ENCODE measurements at regions not wholly inside any gene's neighbourhood (a gene's known extent, or its start where the extent isn't known, plus 50 kb on each side); places are given as distances from the start of the nearest gene placed in this dataset.

DNA sequence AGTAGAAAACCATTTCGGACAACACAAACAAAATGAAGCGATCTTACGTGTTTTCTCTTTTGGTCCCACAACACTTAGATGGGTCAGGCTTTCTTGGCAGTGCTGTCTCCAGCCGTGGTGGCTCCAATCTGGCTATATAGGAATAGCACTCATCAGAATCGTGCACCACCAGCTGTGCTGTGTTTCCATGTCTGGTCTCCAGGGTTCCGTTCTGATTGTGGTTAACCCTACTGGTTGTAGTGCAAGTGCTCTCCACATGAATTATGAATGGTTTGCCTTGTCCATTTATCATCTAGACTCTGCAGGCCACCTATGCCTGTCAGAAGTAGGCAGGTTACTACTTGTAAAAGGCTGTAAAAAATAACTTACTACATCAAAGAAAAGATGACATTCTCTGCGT lies 536.3 kb downstream of the IQCM start (continued):
- TF ChIP-seq, protein P1, sequence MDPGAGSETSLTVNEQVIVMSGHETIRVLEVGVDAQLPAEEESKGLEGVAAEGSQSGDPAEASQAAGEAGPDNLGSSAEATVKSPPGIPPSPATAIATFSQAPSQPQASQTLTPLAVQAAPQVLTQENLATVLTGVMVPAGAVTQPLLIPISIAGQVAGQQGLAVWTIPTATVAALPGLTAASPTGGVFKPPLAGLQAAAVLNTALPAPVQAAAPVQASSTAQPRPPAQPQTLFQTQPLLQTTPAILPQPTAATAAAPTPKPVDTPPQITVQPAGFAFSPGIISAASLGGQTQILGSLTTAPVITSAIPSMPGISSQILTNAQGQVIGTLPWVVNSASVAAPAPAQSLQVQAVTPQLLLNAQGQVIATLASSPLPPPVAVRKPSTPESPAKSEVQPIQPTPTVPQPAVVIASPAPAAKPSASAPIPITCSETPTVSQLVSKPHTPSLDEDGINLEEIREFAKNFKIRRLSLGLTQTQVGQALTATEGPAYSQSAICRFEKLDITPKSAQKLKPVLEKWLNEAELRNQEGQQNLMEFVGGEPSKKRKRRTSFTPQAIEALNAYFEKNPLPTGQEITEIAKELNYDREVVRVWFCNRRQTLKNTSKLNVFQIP (CRISPR knock-in tag; IDR thresholded peaks at IDR 0.05; ENCODE audit: borderline replicate concordance, low read depth) = no peak

DNA sequence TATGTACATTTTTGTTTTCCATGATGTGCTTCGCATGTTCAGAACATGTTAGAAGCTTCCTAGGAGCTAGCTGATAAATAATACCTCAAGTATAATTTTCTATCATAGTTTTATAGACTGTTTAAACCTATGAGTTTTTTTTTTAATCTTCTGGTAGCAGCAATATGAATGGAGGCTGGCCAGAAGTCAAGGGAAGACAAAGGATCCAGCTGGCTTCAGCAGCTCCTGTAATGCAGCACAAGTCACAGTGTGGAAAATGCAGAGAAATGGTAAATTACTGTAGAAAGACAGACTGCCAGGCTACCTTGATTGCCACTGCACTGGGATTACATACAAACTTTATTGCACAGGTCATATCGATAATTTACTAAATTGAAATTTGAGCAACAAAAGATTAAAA lies 537.9 kb downstream of the IQCM start:
- ATAC-seq = no peak
- TF ChIP-seq ZFP3 (CRISPR knock-in tag; IDR thresholded peaks at IDR 0.05) (no peak), SNAI2 (CRISPR knock-in tag; IDR thresholded peaks at IDR 0.05) (no peak), ISL1 (CRISPR knock-in tag; IDR thresholded peaks at IDR 0.05) (no peak), TCF4 (CRISPR knock-in tag; IDR thresholded peaks at IDR 0.05; ENCODE audit: borderline replicate concordance) (no peak)
- TF ChIP-seq, protein P2, sequence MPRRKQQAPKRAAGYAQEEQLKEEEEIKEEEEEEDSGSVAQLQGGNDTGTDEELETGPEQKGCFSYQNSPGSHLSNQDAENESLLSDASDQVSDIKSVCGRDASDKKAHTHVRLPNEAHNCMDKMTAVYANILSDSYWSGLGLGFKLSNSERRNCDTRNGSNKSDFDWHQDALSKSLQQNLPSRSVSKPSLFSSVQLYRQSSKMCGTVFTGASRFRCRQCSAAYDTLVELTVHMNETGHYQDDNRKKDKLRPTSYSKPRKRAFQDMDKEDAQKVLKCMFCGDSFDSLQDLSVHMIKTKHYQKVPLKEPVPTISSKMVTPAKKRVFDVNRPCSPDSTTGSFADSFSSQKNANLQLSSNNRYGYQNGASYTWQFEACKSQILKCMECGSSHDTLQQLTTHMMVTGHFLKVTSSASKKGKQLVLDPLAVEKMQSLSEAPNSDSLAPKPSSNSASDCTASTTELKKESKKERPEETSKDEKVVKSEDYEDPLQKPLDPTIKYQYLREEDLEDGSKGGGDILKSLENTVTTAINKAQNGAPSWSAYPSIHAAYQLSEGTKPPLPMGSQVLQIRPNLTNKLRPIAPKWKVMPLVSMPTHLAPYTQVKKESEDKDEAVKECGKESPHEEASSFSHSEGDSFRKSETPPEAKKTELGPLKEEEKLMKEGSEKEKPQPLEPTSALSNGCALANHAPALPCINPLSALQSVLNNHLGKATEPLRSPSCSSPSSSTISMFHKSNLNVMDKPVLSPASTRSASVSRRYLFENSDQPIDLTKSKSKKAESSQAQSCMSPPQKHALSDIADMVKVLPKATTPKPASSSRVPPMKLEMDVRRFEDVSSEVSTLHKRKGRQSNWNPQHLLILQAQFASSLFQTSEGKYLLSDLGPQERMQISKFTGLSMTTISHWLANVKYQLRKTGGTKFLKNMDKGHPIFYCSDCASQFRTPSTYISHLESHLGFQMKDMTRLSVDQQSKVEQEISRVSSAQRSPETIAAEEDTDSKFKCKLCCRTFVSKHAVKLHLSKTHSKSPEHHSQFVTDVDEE (CRISPR knock-in tag; IDR thresholded peaks at IDR 0.05) = no peak
- TF ChIP-seq, protein P3, sequence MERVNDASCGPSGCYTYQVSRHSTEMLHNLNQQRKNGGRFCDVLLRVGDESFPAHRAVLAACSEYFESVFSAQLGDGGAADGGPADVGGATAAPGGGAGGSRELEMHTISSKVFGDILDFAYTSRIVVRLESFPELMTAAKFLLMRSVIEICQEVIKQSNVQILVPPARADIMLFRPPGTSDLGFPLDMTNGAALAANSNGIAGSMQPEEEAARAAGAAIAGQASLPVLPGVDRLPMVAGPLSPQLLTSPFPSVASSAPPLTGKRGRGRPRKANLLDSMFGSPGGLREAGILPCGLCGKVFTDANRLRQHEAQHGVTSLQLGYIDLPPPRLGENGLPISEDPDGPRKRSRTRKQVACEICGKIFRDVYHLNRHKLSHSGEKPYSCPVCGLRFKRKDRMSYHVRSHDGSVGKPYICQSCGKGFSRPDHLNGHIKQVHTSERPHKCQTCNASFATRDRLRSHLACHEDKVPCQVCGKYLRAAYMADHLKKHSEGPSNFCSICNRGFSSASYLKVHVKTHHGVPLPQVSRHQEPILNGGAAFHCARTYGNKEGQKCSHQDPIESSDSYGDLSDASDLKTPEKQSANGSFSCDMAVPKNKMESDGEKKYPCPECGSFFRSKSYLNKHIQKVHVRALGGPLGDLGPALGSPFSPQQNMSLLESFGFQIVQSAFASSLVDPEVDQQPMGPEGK (CRISPR knock-in tag; IDR thresholded peaks at IDR 0.05; ENCODE audit: borderline replicate concordance) = no peak
- TF ChIP-seq, protein P1 (CRISPR knock-in tag; IDR thresholded peaks at IDR 0.05; ENCODE audit: borderline replicate concordance, low read depth) = no peak

DNA sequence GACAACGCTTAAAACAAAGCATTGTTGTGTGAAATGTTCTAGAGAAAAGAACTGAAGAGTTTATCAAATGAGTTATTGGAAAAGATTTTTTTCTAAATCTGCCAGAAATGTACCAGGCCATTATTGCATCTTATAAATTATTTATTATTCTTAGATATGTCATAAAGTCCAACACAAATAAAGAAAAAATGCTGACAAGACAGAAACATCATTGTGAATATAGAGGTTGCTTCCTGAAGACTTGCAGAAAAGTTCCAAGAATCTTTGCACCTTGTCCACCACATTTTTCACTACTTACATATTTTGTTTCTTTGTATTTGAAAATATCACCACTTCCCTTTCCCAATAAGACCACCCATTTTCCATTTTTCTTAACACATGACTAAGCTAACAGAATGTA lies 545.8 kb downstream of the IQCM start:
- no peak for TF ChIP-seq OSR1 (CRISPR knock-in tag; IDR thresholded peaks at IDR 0.05)
- TF ChIP-seq, protein P4, sequence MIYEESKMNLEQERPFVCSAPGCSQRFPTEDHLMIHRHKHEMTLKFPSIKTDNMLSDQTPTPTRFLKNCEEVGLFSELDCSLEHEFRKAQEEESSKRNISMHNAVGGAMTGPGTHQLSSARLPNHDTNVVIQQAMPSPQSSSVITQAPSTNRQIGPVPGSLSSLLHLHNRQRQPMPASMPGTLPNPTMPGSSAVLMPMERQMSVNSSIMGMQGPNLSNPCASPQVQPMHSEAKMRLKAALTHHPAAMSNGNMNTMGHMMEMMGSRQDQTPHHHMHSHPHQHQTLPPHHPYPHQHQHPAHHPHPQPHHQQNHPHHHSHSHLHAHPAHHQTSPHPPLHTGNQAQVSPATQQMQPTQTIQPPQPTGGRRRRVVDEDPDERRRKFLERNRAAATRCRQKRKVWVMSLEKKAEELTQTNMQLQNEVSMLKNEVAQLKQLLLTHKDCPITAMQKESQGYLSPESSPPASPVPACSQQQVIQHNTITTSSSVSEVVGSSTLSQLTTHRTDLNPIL (CRISPR knock-in tag; IDR thresholded peaks at IDR 0.05; ENCODE audit: low read depth) = no peak
- no peak for TF ChIP-seq TOX (CRISPR knock-in tag; IDR thresholded peaks at IDR 0.05; ENCODE audit: borderline replicate concordance)
- no peak for TF ChIP-seq PPARA (CRISPR knock-in tag; IDR thresholded peaks at IDR 0.05; ENCODE audit: borderline replicate concordance)
- no peak for TF ChIP-seq GLIS3 (CRISPR knock-in tag; IDR thresholded peaks at IDR 0.05)
- TF ChIP-seq CSDC2 (CRISPR knock-in tag; IDR thresholded peaks at IDR 0.05) = no peak
- no peak for TF ChIP-seq ZNF8 (CRISPR knock-in tag; IDR thresholded peaks at IDR 0.05)
- TF ChIP-seq ESRRG (CRISPR knock-in tag; IDR thresholded peaks at IDR 0.05) = no peak
- no peak for TF ChIP-seq BACH2 (CRISPR knock-in tag; IDR thresholded peaks at IDR 0.05; ENCODE audit: borderline replicate concordance)
- TF ChIP-seq ZNF70 (CRISPR knock-in tag; IDR thresholded peaks at IDR 0.05) = no peak
- no peak for TF ChIP-seq ZNF565 (CRISPR knock-in tag; conservative IDR thresholded peaks at IDR 0.05; ENCODE audit: low read depth)
- no peak for ATAC-seq

DNA sequence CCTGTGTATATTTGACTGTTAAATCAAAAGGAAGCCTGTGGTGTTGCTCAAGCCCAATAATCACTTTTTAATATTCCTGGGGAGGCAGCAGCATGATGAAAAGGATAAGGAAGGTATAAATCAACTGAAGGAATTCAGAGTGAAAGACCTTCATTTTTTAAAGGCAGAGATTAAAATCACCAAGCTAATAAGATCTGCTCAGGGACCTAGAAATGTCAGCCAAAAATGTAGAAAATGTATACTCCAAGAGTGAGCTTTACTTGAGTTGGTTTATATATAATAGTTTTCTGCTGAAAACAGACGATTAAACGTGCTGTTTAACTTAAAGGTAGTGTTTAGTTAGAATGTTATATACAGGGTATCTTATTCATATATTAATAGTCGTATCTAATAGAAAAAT lies 549.3 kb downstream of the IQCM start:
- ATAC-seq = no peak
- TF ChIP-seq TCF4 (CRISPR knock-in tag; IDR thresholded peaks at IDR 0.05; ENCODE audit: borderline replicate concordance) = no peak
- TF ChIP-seq ISL1 (CRISPR knock-in tag; IDR thresholded peaks at IDR 0.05) = no peak
- TF ChIP-seq, protein P3 (CRISPR knock-in tag; IDR thresholded peaks at IDR 0.05; ENCODE audit: borderline replicate concordance) = no peak
- TF ChIP-seq CSDC2 (CRISPR knock-in tag; IDR thresholded peaks at IDR 0.05) = no peak
- TF ChIP-seq SNAI2 (CRISPR knock-in tag; IDR thresholded peaks at IDR 0.05) = no peak
- TF ChIP-seq, protein P5, sequence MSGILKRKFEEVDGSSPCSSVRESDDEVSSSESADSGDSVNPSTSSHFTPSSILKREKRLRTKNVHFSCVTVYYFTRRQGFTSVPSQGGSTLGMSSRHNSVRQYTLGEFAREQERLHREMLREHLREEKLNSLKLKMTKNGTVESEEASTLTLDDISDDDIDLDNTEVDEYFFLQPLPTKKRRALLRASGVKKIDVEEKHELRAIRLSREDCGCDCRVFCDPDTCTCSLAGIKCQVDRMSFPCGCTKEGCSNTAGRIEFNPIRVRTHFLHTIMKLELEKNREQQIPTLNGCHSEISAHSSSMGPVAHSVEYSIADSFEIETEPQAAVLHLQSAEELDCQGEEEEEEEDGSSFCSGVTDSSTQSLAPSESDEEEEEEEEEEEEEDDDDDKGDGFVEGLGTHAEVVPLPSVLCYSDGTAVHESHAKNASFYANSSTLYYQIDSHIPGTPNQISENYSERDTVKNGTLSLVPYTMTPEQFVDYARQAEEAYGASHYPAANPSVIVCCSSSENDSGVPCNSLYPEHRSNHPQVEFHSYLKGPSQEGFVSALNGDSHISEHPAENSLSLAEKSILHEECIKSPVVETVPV (CRISPR knock-in tag; IDR thresholded peaks at IDR 0.05) = no peak
- TF ChIP-seq TOX (CRISPR knock-in tag; IDR thresholded peaks at IDR 0.05; ENCODE audit: borderline replicate concordance) = no peak
- no peak for TF ChIP-seq ZC3H10 (CRISPR knock-in tag; IDR thresholded peaks at IDR 0.05)
- no peak for TF ChIP-seq RARB (CRISPR knock-in tag; IDR thresholded peaks at IDR 0.05)
- TF ChIP-seq ZFP30 (CRISPR knock-in tag; IDR thresholded peaks at IDR 0.05) = no peak
- no peak for TF ChIP-seq GLIS3 (CRISPR knock-in tag; IDR thresholded peaks at IDR 0.05)
- TF ChIP-seq OSR1 (CRISPR knock-in tag; IDR thresholded peaks at IDR 0.05) = no peak
- no peak for TF ChIP-seq ZNF70 (CRISPR knock-in tag; IDR thresholded peaks at IDR 0.05)
